Activated T-cell treated with anti-CD3 and anti-CD28 coated beads for 4 hours (primary cell): ENCODE measurements at regions not wholly inside any gene's neighbourhood (a gene's known extent, or its start where the extent isn't known, plus 50 kb on each side); places are given as distances from the start of the nearest gene placed in this dataset.

Experiments
- DNase-seq: peaks from one replicate; pipeline ENCODE4 v3.0.0-alpha.2; 2020

- no peak for DNase-seq
These were observed 574.3 kb downstream of the TCERG1L start for GRCh38 chr10:130737186-130737585.

GRCh38 chr10:130737621-130738020 is 573.9 kb downstream of the TCERG1L start:
- DNase-seq = no peak

- DNase-seq = no peak
These were observed 572.3 kb downstream of the TCERG1L start for GRCh38 chr10:130739016-130739756.

DNA sequence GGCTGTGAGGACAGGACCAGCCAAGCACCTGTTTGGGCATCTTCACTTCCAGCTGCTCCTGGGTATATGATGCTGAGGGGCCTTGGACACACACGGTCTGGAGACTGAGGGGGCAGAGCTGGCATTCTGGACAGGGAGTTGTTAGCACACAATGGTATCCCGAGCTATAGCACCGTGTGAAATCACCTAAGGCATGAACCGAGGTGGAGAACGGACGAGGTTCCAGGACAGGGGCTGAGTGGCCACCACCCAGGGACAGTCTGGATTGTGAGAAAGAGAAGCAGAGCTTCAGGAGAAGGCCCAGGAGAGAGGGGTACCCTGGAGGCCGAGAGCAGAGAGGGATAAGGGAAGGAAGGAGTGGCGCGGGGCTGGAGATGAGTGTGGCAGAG is 571.8 kb downstream of the TCERG1L start:
- DNase-seq = no peak

DNA sequence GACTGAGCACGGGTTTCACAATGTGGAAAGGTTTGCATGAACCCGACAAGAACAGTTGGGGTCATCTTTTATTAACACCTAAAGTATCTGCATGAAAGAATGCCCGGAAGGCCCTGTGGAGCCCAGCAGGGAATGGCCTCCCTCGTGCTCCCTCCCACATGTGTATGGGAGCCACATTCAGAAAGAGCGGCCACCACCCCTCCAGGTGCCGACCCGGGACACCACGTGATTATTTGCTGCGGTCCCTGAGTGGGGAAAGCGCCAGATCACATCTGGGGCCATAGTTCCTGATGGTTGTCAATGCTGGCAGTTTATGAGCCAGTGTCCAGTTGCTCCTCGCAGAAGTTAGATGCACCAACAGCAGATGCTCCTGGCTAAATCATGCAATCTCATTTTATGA is 571.4 kb downstream of the TCERG1L start:
- no peak for DNase-seq

GRCh38 chr10:130740915-130741750 is 570.4 kb downstream of the TCERG1L start:
- DNase-seq = no peak

DNA sequence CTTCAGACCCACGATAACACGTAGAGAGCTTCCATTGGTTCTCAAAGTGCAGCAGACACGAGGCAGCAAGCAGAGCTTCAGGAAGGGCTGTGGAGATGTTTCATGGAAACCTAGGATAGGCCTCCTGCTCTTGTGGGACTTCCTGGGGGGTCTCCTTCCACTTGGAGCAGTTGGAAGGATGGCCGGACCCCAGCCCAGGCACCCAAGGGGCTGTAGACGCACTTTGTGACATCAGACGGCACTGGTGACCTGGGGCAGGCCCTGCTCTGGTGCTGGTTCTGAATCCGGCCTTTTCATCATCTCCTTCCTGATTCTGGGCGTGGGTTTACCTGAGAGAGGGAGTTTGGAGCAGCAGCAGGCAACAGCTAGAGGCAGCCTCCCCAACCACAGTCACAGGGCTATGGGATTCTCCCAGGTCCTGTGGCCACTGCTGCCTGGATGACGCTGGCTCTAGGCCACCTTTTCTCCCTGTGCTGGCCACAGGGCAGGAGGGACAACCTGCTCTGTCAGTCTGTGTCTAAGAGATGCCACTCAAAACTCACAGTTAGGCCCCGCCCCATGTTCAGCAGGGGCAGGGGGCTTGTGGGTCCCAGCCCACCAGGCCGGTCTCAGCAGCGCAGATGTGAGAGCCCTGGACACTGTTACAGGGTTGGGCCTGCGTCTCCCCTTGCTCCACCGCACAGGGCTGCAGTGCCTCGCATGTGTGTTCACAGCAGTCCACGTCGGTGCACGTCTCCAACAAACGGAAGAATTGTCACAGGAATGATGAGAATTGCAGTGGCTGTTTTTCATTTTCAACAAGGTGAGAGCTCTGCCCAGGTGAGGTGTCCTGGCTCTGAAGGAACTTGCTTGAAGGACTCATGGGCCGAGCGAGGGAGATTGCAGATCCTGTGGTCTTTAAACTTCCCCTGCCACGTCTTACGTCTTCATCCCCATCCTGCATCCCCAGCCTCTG is 569.3 kb downstream of the TCERG1L start:
- no peak for DNase-seq

DNA sequence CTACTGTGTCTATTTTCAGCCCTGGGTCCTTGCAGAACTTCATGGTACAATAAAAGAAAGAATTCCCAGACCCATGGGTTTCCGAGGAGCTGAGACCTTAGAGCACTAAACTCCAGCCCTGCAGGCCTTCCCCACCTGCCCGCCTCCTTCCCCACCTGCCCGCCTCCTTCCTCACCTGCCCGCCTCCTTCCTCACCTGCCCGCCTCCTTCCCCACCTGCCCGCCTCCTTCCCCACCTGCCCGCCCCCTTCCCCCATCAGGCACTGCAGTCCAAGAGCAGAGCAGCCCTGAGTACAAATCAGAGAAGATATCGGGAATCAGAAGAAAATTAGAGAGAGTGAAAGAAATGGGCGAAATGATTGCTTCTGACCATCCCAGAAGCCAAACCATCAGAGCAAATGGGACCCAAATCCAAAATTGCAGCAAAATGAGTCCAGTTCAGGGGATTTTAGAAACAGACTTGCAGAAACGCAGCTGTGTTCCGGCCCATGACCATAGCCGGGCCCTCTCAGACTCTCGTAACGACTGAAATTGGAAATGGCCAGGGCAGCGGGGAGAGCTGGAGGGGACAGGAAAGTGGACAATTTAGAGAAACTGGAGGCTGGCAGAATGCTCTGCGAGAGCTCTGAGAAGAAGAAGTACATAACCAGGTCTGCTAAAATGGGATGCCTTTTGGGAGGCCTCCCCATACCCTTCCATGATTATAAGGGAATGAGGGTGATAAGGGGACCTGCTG is 568.4 kb downstream of the TCERG1L start:
- DNase-seq = no peak

GRCh38 chr10:130743751-130744271 is 567.7 kb downstream of the TCERG1L start:
- DNase-seq = no peak

GRCh38 chr10:130744631-130745030 is 566.9 kb downstream of the TCERG1L start:
- DNase-seq = no peak

- DNase-seq = no peak
These were observed 566.3 kb downstream of the TCERG1L start for GRCh38 chr10:130745251-130745650.

GRCh38 chr10:130745821-130746220 is 565.7 kb downstream of the TCERG1L start:
- DNase-seq = no peak

DNA sequence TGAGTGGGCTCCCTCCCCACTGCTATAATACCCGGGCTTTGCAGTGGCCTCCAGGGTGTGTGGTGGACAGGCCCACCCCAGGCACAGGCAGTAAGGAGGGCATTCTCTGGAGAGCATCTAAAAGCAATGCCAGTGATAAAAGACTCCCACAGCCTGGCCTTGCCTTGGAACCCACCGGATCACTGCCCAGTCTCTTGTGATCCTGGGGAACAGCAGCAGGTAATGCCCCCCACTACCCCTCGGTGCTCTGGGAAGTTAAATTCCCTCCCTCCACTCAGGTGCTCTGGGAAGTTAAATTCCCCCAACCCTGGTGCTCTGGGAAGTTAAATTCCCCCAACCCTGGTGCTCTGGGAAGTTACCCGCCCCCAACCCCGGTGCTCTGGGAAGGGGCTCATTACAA is 565.2 kb downstream of the TCERG1L start:
- DNase-seq = no peak

GRCh38 chr10:130747356-130747755 is 564.2 kb downstream of the TCERG1L start:
- no peak for DNase-seq

DNA sequence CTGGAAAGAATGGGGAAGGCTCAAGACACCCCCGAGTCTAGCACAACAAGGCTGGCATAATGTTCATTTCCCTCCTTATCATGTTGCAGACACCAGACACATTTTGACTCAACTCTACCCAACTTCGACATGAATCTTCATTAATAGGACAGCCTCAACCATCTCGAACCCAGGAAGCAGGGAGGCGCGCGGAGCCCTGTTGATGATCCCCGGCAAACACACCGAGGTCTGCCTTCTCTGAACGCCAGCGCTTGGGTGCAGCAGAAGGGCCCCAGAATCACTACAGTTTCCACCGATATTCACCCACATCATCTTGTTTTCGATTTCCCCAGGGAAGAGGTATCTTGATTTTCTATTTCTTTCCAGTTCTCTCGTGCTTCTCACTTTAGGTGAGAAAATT is 563.6 kb downstream of the TCERG1L start:
- DNase-seq = no peak

DNA sequence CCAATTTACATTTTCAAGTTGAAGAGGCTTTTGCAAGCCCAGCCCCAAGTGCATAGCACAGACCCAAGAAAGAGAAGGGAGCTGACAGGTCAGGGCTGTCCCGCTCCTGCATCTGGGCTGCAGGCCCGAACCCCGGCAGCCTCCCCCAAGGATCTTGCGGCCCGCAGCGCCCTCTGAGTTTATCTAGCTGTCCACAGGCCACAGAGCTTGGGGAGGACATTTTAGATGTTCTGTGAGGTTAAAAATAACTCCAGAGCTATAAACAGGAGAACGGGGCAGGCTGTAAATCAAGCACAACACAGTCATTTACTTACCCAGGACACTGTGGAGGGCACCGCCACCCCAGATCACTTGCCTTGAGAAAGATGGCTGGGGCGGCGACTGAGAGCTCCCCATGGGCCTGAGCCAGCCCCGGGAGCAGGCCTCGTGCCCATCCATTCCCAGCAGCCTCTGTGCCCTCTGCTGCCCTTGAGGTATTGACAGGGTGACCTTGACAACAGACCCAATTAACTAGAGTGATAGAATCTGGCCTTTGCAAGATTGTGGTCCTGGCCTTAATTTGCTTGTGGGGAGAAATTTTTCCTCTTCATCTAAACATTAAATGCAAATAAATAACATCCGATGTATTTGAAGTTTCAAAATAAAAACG is 563.0 kb downstream of the TCERG1L start:
- no peak for DNase-seq

DNA sequence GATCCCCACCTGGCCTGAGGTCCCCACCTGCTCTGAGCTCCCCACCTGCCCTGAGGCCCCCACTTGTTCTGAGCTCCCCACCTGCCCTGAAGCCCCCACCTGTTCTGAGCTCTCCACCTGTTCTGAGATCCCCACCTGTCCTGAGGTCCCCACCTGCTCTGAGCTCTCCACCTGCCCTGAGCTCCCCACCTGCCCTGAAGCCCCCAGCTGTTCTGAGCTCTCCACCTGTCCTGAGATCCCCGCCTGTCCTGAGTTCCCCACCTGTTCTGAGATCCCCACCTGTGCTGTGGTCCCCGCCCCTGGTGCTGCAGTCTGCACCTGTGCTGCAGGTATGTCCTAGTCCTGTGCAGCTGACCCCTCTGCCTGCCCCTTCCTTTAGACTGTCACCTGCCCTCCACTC is 561.6 kb downstream of the TCERG1L start:
- no peak for DNase-seq

GRCh38 chr10:130750441-130750840 is 561.1 kb downstream of the TCERG1L start:
- no peak for DNase-seq

DNA sequence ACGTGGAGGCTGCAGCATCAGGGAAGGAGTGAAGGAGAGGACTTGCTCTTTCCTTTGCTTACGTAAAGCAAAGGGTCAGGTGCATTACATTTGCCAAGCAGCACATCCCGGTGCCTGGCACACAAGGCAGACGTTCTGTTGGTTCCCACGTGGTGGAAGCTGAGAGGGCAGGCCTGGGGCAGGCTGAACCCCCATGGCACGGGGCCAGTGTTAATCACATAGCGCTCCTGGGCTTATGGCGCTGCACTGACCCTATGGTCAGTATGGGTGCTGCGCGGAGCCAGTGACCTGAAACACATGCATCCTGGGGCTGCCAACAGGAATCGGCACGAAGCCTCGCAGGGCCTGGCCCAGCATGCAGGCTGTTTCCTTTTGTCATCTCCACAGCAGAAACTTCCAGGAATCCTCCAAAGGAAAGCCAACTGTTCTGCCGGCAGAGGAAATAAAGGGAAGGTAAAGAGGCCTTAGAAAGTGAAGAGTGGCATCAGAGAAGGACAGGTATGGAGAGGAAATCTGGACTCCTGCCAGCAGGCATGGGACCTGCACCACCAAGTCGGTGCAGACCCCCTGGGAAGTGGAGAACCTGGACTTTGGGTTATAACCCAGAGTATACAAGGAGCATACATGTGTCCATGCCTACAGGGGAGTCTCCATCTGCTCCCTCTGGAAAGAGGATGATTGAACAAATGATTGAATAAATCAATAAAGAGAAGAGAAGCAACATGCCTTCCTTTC is 560.2 kb downstream of the TCERG1L start:
- no peak for DNase-seq

DNA sequence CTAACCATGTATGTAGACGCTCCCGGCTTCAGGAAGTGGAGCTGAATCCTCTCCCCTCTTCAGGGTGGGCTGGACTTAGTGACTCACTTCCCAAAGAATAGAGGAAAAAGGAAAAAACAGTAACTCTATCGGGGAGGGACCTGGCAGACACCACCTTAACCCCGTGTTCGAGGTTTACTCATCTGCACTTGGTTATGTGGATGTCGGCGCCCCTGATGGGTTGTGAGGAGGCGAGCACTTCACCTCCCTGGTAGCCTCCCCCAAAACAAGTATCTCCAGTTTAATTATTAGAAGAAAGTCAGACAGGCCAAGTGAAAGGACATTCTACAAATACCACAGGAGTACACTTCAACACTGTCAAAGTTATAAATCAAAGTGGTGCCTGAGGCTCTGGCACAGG is 559.7 kb downstream of the TCERG1L start:
- DNase-seq = no peak

DNA sequence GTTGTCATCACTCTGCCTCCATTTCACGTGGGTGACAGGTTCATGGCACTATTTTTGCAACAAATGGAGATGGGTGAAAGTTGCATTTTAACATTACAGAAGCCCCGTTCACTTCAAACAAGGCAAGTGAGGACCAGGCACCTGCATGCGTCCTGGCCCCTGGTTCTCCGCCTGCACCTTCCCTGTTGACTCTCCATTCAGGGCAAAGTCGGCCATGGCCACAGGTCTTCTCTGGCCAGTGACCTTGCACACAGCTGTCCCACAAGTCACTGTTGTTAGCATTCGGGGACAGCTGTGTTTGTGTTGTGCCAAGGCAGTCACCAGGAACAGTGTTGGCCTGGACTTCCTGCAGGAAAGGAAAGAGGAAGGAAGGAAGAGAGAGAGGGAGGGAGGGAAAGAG is 554.9 kb downstream of the TCERG1L start:
- DNase-seq = no peak
